HK-2 (cell line): ENCODE measurements at regions not wholly inside any gene's neighbourhood (a gene's known extent, or its start where the extent isn't known, plus 50 kb on each side); places are given as distances from the start of the nearest gene placed in this dataset.

Source experiments
- DNase-seq: peaks from one replicate; pipeline ENCODE4 v3.0.0-alpha.2; 2018; ENCODE audit not compliant: unreplicated experiment

DNA sequence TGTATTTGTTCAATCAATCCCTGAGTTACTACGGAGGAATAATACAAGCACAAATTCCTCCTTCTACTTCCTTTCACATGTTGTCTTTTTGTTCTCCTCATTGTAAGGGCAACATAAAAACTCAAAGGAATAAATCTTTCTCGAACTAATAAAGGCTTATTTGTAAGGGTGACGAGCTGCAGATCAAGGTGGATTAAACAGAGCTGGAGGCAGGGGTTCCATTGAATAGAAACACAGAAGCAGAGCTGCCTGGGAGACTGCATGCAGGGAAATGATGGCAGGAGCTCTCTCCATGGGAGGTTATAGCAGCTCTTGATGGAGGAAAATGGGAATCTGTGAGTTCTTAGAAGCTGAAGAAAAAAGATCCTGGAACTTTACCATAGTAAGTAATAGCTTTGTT lies 160.2 kb downstream of the CYYR1 start:
- no peak for DNase-seq

DNA sequence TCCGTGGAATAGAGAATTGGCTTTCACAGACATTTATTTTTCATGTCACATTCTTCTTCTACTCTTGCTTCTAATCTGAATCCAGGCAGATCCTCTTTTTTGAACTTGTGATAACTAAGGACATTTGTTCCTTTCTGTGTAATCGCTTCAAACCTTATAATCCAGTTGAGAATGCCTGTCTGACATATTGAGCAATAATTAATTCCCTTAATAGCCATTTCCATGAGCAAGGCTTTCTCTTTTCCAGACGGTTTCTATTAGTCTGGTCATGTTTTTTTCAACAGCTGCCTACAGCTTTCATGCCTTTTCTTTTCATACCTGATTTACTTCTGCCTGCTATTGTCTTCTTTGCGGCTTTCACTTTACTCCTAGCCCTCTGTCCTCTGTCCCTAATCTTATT lies 163.4 kb downstream of the CYYR1 start:
- DNase-seq = no peak

- no peak for DNase-seq
Measured at GRCh38 chr21:26408511-26408910, 164.6 kb downstream of the CYYR1 start.

DNA sequence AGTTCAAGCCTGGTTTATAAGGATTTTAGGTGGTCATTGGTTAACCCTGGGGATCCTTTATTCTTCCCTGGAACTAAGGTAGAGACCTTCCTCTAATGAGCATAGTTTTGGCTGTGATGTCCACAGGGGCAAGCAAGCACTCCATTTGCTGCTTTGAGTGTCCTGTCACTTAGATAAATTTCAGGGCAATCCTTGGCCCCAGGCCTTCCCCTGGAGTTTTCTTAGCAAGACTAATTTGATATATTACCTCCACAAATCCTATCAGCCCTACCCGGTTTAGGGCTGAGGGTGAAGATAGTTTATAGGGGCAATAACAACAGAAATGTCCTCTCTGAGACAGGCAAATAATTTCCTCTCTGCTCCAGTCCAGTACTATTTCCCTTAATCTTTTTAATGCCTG lies 166.6 kb downstream of the CYYR1 start:
- no peak for DNase-seq

DNA sequence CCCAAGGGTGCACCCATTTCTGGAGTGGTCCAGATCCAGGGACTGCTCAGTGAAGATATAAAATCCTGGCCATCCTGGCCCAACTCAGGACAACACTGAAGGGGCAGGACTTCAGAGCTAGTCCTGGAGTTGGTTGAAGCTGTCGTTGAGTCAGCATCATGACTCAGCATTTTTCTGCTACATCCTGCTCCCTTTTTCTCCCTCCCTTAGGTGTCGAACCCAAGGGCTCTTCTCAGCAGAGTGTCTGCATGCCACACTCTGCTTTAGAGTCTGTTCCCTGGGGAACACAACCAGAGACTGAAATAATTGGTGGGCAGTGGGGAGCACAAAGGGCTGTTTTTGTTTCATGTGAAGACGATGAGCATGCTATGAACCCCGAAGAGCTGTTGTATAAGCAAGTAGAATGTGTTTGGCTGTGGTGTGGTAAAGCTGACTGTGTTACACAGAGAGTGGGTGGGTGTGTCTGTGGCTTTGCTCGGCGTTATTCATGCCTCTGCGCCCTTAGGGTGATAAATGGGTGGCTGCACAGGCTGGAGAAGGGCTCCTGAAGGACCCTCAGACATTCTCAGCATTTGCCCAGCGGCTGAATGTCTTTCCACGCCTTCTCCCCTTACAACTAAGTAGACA lies 167.2 kb downstream of the CYYR1 start:
- DNase-seq = peak; percentile 40

DNA sequence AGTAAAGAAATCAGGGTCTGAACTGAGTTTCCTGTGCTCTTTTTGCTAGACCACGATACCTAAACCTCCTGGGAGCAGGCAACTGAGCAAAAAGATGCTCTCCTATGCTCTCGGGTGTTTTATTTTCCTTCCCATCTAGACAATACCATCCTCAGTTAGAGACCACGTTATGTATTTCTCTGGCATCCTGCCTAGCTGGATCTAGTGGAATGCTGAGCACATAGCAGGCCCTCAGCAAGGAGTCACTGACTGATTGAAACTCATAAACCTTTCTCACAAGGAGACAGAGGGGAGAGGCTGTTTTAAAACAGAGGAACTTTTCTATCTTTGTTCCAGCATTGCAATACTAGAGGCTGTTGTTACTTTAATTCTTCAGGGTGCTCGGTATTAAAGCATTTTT lies 168.0 kb downstream of the CYYR1 start:
- no peak for DNase-seq

- no peak for DNase-seq
Measured at GRCh38 chr21:26404288-26404687, 168.8 kb downstream of the CYYR1 start.

GRCh38 chr21:26403321-26403720 lies 169.8 kb downstream of the CYYR1 start:
- DNase-seq = no peak

GRCh38 chr21:26397545-26397944 lies 175.5 kb downstream of the CYYR1 start:
- no peak for DNase-seq

DNA sequence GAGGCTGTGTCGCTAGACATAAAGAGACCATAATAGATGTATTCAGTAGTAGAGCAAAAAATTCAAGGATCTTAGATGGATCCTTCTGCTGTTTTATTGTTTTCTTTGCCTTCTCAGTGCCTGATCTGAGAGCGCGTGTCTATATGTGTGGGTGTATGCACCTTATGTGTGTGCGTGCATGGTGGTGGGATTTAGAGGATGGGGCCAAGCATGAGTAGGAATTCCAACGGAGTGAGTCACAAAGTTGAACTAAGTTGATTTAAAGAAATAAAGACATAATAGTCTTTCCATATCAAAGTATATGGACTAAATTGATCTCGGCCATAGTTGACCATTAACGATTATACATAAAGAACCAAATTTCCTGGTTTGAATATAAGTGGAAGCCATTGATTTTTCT lies 178.7 kb downstream of the CYYR1 start:
- DNase-seq = no peak

DNA sequence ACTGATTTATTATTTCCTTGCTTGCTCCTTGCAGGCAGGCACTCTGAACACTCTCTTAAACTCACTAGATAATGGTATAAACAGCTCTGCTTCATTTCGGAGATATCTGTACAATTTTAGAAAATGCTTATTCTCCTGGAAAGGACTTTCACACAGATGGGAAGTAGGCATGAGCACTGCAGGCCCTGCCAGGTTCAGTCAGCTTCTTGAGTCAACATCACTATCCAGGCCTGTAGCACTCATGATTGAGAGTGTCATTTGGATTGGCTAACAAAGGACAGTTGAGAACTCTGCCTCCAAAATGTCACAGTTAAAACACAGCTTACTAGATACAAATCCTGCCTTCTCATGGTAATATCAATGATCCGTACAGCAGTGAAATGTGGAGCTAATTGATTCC lies 181.9 kb downstream of the CYYR1 start:
- no peak for DNase-seq

- peak; percentile 42 for DNase-seq
Measured at GRCh38 chr21:26389971-26390641, 183.0 kb downstream of the CYYR1 start.

- DNase-seq = no peak
Measured at GRCh38 chr21:26388731-26389231, 184.3 kb downstream of the CYYR1 start.

- no peak for DNase-seq
Measured at GRCh38 chr21:26385721-26386120, 187.4 kb downstream of the CYYR1 start.

GRCh38 chr21:26379561-26379960 lies 193.5 kb downstream of the CYYR1 start:
- no peak for DNase-seq

GRCh38 chr21:26377111-26377694 lies 195.9 kb downstream of the CYYR1 start:
- no peak for DNase-seq

DNA sequence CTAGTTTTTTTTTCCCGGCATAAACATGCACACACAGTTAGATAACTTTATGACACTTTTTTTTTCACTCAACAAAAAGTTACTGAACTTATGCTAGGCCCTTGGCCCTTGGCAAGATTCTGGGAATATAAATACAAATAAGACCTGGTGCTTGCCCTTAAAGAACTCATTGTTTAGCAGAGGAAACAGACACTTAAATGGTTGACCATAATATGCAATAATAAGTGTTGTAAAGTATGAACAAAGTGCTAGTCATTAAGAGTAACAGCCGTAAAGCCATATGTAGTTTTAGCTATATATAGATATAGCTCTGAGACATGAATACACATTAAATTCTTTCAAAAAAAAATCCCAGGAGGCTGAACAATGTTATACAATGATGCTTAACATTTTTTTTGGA lies 198.3 kb downstream of the CYYR1 start:
- DNase-seq = no peak

DNA sequence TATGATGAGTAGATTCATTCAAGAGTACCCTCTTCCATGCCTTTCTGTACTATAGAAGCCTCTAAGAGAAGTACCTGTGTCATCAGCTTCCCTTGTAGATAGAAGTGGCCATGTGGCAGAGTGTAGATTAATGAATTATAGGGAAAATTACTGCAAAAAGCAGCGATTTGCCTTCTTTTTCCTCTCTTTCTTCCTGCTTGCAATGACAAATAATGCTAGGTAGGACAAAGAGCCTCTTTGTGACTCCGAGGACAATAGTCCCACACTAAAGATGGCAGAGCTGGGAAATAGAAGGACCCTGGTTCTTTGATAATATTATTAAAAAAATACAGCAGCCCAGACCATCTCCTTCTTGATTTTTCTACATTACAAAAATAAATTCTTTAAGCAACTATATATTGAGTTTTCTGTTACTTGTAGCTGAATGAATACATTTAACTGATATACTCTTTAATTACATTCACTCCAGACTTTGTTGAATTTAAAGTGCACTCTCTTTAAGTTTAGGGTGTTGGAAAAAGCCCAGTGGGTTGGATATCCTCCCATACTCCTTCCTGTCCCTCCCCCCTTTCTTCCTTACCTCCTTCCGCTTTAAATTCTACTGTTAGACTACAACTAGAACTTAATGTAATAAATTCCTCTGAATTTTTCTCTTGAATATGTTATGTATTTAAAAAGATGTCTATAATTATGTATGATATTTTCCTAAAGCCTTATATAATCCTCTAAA lies 198.2 kb upstream of the APP start:
- no peak for DNase-seq

- DNase-seq = no peak
Measured at GRCh38 chr21:26366781-26367180, 196.2 kb upstream of the APP start.

DNA sequence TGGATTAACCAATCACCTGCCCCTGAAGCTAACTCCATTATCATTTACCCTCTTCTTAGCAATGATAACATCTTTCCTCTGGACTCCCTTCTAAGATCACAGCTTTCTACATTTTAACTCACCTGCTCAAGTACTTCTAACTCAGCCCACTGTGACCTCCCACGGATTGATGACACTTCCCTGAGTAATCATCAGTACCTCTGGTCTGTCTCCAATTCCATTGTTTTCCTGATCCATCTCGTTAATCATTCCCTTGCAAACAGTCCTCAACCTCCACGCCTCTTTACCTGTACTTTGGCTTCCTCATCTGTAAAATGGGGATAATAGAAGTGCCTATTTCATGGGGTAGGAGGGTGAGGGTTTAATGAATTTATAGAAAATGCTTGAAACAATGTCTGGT lies 195.3 kb upstream of the APP start:
- DNase-seq = peak; percentile 8

DNA sequence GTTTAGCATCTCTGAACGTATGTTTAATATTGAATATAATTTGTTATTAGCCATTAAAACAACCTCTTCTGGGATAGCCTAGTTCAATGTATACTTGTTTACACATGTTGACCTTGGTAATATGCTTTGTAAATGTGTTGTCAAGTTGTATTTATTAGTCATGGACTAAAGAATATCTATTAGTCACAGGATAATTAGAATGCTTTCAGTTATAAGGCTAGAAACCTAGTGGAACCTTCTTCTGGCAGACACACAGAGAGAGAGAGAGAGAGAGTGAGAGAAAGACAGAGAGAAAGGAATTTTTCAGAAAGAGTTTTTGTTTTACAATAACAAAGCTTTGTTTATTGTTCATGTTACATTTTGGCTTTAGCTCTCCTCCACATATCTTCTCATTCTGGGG lies 181.1 kb upstream of the APP start:
- DNase-seq = no peak

DNA sequence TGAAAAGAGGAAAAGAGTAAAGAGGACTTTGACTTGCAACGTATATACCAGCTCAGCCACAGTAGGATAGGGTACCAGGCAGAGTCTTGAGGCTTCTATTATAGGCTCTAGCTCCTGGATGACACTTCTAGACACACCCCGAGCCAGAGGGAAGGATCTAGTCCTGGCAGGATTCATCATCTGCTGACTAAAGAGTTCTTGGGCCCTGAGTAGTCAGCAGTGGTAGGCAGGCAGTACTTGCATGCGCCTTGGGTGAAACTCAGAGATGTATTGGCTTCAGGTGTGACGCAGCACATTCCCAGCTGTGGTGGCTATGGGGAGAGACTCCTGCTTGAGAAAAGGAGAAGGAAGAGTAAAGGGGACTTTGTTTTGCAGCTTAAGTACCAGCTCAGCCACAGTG lies 162.3 kb upstream of the APP start:
- no peak for DNase-seq
